GM19099 (cell line): ENCODE measurements at regions not wholly inside any gene's neighbourhood (a gene's known extent, or its start where the extent isn't known, plus 50 kb on each side); places are given as distances from the start of the nearest gene placed in this dataset.

Experiments
- POLR2A ChIP-seq: IDR thresholded peaks from 3 replicates; pipeline ENCODE4 v1.6.1; 2011; ENCODE audit warnings: low read depth; ENCODE audit not compliant: insufficient read length; ENCODE audit errors: extremely low read depth

- TF ChIP-seq POLR2A, result no peak
These were observed 594.9 kb upstream of the DIPK2B start for GRCh38 chrX:45795546-45795945.

DNA sequence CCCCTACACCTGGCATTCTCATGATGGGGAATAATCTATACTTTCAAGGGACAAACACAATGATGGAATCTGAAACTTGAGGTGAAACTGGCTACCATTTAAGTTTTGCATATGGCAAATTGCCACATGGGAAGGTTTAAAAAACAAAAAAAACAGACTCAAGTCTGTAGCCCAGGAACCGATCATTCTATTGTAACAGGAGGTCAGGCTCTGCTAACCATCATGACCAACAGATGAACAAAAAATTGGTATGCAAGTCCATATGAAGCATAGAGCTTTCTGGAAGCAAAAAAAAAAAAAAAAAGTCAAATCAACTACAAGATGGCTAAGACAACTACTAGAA lies 594.3 kb upstream of the DIPK2B start:
- TF ChIP-seq POLR2A, result no peak

- no peak for TF ChIP-seq POLR2A
These were observed 593.8 kb upstream of the DIPK2B start for GRCh38 chrX:45794323-45794994.

GRCh38 chrX:45788941-45789348 lies 588.3 kb upstream of the DIPK2B start:
- TF ChIP-seq POLR2A, result no peak

- no peak for TF ChIP-seq POLR2A
These were observed 587.6 kb upstream of the DIPK2B start for GRCh38 chrX:45788315-45788714.

- TF ChIP-seq POLR2A, result no peak
These were observed 583.9 kb upstream of the DIPK2B start for GRCh38 chrX:45784590-45784989.

DNA sequence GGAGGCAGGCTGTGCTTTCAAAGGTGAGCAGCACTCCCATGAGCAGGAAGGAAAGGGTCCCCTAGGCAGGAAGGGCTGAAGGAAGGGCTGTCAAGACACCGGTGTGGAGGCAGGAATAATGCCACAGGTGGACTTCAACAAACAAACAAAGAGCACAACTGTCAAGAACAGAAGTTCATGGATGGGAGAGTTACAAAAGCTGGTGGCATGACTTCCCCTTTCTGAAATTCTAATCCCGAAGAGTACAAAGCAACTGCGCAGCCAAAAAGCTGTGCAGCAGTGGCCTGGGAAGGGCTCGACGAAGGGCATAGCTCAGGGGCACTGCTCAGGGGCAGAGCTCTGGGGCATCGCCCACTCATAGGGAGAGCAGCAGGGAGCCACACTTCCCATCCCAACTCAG lies 582.3 kb upstream of the DIPK2B start:
- no peak for TF ChIP-seq POLR2A

- TF ChIP-seq POLR2A, result no peak
These were observed 581.4 kb upstream of the DIPK2B start for GRCh38 chrX:45781901-45782553.

GRCh38 chrX:45778616-45779015 lies 577.9 kb upstream of the DIPK2B start:
- no peak for TF ChIP-seq POLR2A

GRCh38 chrX:45777366-45777765 lies 576.7 kb upstream of the DIPK2B start:
- TF ChIP-seq POLR2A, result no peak

DNA sequence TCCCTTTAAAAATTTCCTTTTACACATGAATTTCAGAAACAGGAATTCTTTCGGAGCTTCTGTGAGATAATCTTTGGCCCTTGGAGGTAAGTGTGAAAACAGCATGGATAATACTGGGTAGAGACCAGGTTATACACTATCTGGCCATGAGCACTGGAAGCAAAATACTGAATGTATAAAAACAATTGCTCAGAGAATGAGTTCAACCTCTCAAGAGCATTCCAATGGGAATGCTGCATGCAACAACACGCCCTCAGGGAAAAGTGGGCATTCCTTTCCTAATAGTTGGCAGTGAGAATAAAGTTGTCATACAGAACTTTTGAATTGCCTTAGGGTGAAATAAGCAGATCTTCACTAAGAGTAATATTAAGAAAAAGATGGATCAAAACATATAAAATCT lies 574.8 kb upstream of the DIPK2B start:
- no peak for TF ChIP-seq POLR2A

- no peak for TF ChIP-seq POLR2A
These were observed 574.3 kb upstream of the DIPK2B start for GRCh38 chrX:45774961-45775360.

DNA sequence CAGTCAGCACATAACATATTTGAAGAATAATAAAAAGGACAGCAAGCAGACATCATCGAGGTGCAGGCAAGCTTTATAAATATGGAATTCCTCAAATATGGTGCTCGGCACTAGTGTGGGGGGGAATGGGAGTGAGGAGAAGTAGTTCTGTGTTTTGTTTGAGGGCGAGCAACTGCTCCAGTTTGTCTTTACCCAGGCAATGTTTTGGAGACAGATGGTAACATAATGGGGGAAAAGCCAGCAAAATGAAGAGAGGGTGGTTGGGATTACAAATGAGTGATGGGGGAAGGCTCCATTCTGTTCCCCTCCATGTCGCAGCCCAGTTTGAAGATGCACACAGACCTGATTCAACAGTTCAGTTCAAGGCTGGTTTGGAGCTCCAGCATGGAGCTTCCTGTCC lies 572.9 kb upstream of the DIPK2B start:
- no peak for TF ChIP-seq POLR2A

GRCh38 chrX:45771560-45772340 lies 571.1 kb upstream of the DIPK2B start:
- no peak for TF ChIP-seq POLR2A

DNA sequence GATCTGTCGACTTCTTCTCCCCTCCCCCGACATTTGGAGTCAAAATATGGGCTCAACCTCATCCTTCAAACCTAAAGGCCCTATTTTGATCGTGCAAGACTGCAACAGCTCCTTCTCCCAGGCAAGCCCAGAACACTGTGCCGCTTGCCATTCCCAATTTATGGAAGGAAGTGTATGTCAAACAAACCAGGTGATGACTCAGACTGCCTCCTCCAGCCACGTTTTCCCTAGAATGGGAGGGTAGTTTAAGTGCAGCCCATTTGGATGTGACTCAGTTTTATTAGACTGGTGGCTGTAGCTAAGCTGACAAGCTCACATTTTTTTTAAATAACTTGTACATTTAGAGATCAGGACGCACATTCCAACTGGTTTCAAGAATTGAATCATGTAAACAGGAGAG lies 570.4 kb upstream of the DIPK2B start:
- TF ChIP-seq POLR2A, result no peak
